H1 (cell line): ENCODE measurements at regions not wholly inside any gene's neighbourhood (a gene's known extent, or its start where the extent isn't known, plus 50 kb on each side); places are given as distances from the start of the nearest gene placed in this dataset.

Experiments
- CTCF ChIA-PET: fragments of 300-600 bp; sonication (Branson Sonifier 250); formaldehyde crosslinking; loops from one replicate; lab custom pipeline; 2021; ENCODE audit not compliant: partially characterized antibody; lab: Charles Lee
- POLR2A ChIA-PET: fragments of 300-600 bp; sonication (Branson Sonifier 250); formaldehyde crosslinking; loops from one replicate; lab custom pipeline; 2021; ENCODE audit warnings: inconsistent platforms; ENCODE audit not compliant: partially characterized antibody; lab: Charles Lee
- DNase-seq, 2 experiments: peaks; one replicate each; pipeline versions ENCODE4 v3.0.0 to v3.0.0-alpha.2; 2010 to 2022; ENCODE audit warnings: low spot score in 2 of 2, low read depth in 1 of 2, mixed read lengths in 1 of 2
- FAIRE-seq: peaks from 2 replicates; lab custom pipeline; 2011; peaks lifted over from hg19 to GRCh38; lab: Jason Lieb, UNC
- H2AFZ ChIP-seq: 2 replicates; pipeline ENCODE4 v1.8.1; 2012; ENCODE audit warnings: low read length, inconsistent platforms
- H2AK5ac ChIP-seq: 2 replicates; pipeline ENCODE4 v1.6.1; 2013; ENCODE audit warnings: low read depth, low read length
- H2BK120ac ChIP-seq: replicated peaks from 2 replicates; pipeline ENCODE3; 2013; ENCODE audit warnings: low read depth, low read length, inconsistent platforms
- H2BK12ac ChIP-seq: 2 replicates; pipeline ENCODE4 v1.6.1; 2013; ENCODE audit warnings: low read depth, low read length
- H2BK15ac ChIP-seq: 2 replicates; pipeline ENCODE4 v1.6.1; 2013; ENCODE audit warnings: low read length
- H2BK20ac ChIP-seq: 2 replicates; pipeline ENCODE4 v1.6.1; 2013; ENCODE audit warnings: low read length
- H2BK5ac ChIP-seq: 2 replicates; pipeline ENCODE4 v1.6.1; 2013; ENCODE audit warnings: low read depth, low read length
- H3K14ac ChIP-seq: 2 replicates; pipeline ENCODE4 v1.6.1; 2013; ENCODE audit warnings: inconsistent platforms; ENCODE audit not compliant: insufficient read length
- H3K18ac ChIP-seq: 2 replicates; pipeline ENCODE4 v1.6.1; 2013; ENCODE audit warnings: low read length; ENCODE audit errors: extremely low read depth
- H3K23ac ChIP-seq: 2 replicates; pipeline ENCODE4 v1.6.1; 2013; ENCODE audit warnings: inconsistent platforms; ENCODE audit not compliant: insufficient read length
- H3K23me2 ChIP-seq: 2 replicates; pipeline ENCODE4 v1.6.1; 2013; ENCODE audit warnings: low read depth, low read length
- H3K27ac ChIP-seq: 2 replicates; pipeline ENCODE4 v1.6.1; 2011; ENCODE audit warnings: low read depth, low read length, inconsistent platforms
- H3K27me3 ChIP-seq, 4 experiments: replicated peaks in 1 of 4; 1 replicate in 1 of 4; 2 replicates in 3 of 4; pipeline versions ENCODE4 v1.6.1 to v1.8.1; 2011 to 2013; ENCODE audit warnings: low read length in 3 of 4, mild to moderate bottlenecking in 3 of 4, inconsistent platforms in 2 of 4, mixed read lengths in 2 of 4, moderate library complexity in 1 of 4; ENCODE audit not compliant: control insufficient read depth in 3 of 4, insufficient read depth in 3 of 4; ENCODE audit errors: extremely low read depth in 1 of 4
- H3K36me3 ChIP-seq, 4 experiments: 2 replicates each; pipeline versions ENCODE4 v1.6.1 to v1.8.1; 2011 to 2013; ENCODE audit warnings: mild to moderate bottlenecking in 4 of 4, low read length in 3 of 4, moderate library complexity in 2 of 4, control low read depth in 1 of 4, inconsistent platforms in 1 of 4; ENCODE audit not compliant: insufficient read depth in 4 of 4, control insufficient read depth in 2 of 4
- H3K4ac ChIP-seq: replicated peaks from 2 replicates; pipeline ENCODE3; 2013; ENCODE audit warnings: low read length, low read depth, mixed read lengths, inconsistent platforms; ENCODE audit not compliant: insufficient read length
- H3K4me1 ChIP-seq, 4 experiments: replicated peaks in 1 of 4; 1 replicate in 1 of 4; 2 replicates in 3 of 4; pipeline versions ENCODE4 v1.6.1 to v1.8.1; 2011 to 2013; ENCODE audit warnings: low read length in 3 of 4, inconsistent platforms in 2 of 4, mixed read lengths in 1 of 4; ENCODE audit not compliant: insufficient read depth in 4 of 4, control insufficient read depth in 3 of 4
- H3K4me2 ChIP-seq, 2 experiments: 2 replicates each; pipeline versions ENCODE4 v1.6.1 to v1.8.1; 2011 to 2013; ENCODE audit warnings: low read depth in 2 of 2, low read length in 2 of 2, control low read depth in 1 of 2, inconsistent platforms in 1 of 2, mild to moderate bottlenecking in 1 of 2; ENCODE audit not compliant: insufficient read depth in 1 of 2
- H3K4me3 ChIP-seq, 4 experiments: fragments of 200-600, 300-600 bp in 1 of 4; sonication (generic), shearing (Covaris generic), sonication (Bioruptor Twin) in 1 of 4; 2 replicates each; pipeline versions ENCODE4 v1.5.1 to v1.8.1; 2011 to 2016; ENCODE audit warnings: low read length in 4 of 4, low read depth in 3 of 4, control low read depth in 2 of 4, inconsistent platforms in 2 of 4, mild to moderate bottlenecking in 2 of 4, mixed read lengths in 1 of 4, moderate library complexity in 1 of 4; ENCODE audit not compliant: insufficient read depth in 2 of 4; ENCODE audit errors: extremely low read depth in 1 of 4
- H3K56ac ChIP-seq: replicated peaks from 2 replicates; pipeline ENCODE3; 2013; ENCODE audit warnings: low read depth, mild to moderate bottlenecking, mixed read lengths, low read length, inconsistent platforms; ENCODE audit not compliant: insufficient read length
- H3K79me1 ChIP-seq: 2 replicates; pipeline ENCODE4 v1.6.1; 2013; ENCODE audit warnings: low read depth, low read length, control low read depth
- H3K79me2 ChIP-seq, 2 experiments: 2 replicates each; pipeline versions ENCODE4 v1.6.1 to v1.8.1; 2012 to 2013; ENCODE audit warnings: low read length in 2 of 2, mild to moderate bottlenecking in 2 of 2, inconsistent platforms in 1 of 2; ENCODE audit not compliant: insufficient read depth in 2 of 2, control insufficient read depth in 1 of 2
- H3K9ac ChIP-seq, 4 experiments: replicated peaks in 1 of 4; 1 replicate in 1 of 4; 2 replicates in 3 of 4; pipeline versions ENCODE4 v1.6.1 to v1.8.1; 2011 to 2013; ENCODE audit warnings: low read depth in 3 of 4, low read length in 3 of 4, control low read depth in 2 of 4, mild to moderate bottlenecking in 2 of 4, moderate library complexity in 2 of 4, inconsistent platforms in 1 of 4; ENCODE audit errors: extremely low read depth in 1 of 4
- H3K9me3 ChIP-seq, 2 experiments: 2 replicates each; pipeline versions ENCODE4 v1.6.1 to v1.8.1; 2012 to 2013; ENCODE audit warnings: mild to moderate bottlenecking in 2 of 2, moderate library complexity in 2 of 2, control low read depth in 1 of 2, inconsistent platforms in 1 of 2, low read depth in 1 of 2, low read length in 1 of 2, mixed read lengths in 1 of 2; ENCODE audit not compliant: insufficient read depth in 2 of 2
- H4K20me1 ChIP-seq, 2 experiments: replicated peaks in 1 of 2; 2 replicates each; pipeline versions ENCODE3 to v1.8.1; 2011 to 2013; ENCODE audit warnings: inconsistent platforms in 2 of 2, low read length in 2 of 2, mild to moderate bottlenecking in 1 of 2; ENCODE audit not compliant: insufficient read depth in 2 of 2, control insufficient read depth in 1 of 2
- H4K5ac ChIP-seq: 2 replicates; pipeline ENCODE4 v1.6.1; 2013; ENCODE audit warnings: low read length, low read depth, mixed read lengths, inconsistent platforms; ENCODE audit not compliant: insufficient read length
- H4K8ac ChIP-seq: 2 replicates; pipeline ENCODE4 v1.8.0; 2013; ENCODE audit warnings: mild to moderate bottlenecking, moderate library complexity, low read length, inconsistent platforms; ENCODE audit not compliant: insufficient read depth; ENCODE audit errors: extremely low read depth
- H4K91ac ChIP-seq: replicated peaks from 2 replicates; pipeline ENCODE3; 2013; ENCODE audit warnings: low read length, mixed read lengths, inconsistent platforms; ENCODE audit not compliant: insufficient read length
- GTF2F1 ChIP-seq: IDR thresholded peaks from 2 replicates; pipeline ENCODE4 v1.6.1; 2012; ENCODE audit warnings: low read depth, low read length, improper control_type of control experiment, borderline replicate concordance
- RAD21 ChIP-seq, 2 experiments: IDR thresholded peaks in 1 of 2; conservative IDR thresholded peaks in 1 of 2; 2 replicates each; pipeline ENCODE4 v1.6.1; 2011; ENCODE audit warnings: low read depth in 2 of 2, low read length in 2 of 2, improper control_type of control experiment in 1 of 2, inconsistent platforms in 1 of 2, mild to moderate bottlenecking in 1 of 2, moderate library complexity in 1 of 2
- SAP30 ChIP-seq: fragments of 300-600 bp; sonication (generic); IDR thresholded peaks from 2 replicates; pipeline ENCODE4 v1.7.1; 2012; ENCODE audit warnings: low read length, moderate library complexity, mild to moderate bottlenecking, inconsistent platforms; ENCODE audit not compliant: insufficient read depth, insufficient replicate concordance
- SUZ12 ChIP-seq: fragments of 200-600 bp; sonication (generic); IDR thresholded peaks from 2 replicates; pipeline ENCODE4 v1.6.1; 2012; ENCODE audit warnings: mild to moderate bottlenecking, inconsistent platforms, low read length, moderate library complexity, mixed read lengths
- TAF1 ChIP-seq: IDR thresholded peaks from 2 replicates; pipeline ENCODE4 v1.6.1; 2011; ENCODE audit warnings: mild to moderate bottlenecking, low read depth, low read length
- WGBS, 2 experiments: shearing (Covaris generic) in 1 of 2; methylation state at CpG; one replicate each; pipeline versions ENCODE4 v1.1.6 to v1.1.7; 2013 to 2015; ENCODE audit warnings: low lambda C conversion rate in 2 of 2, mixed read lengths in 2 of 2, inconsistent platforms in 1 of 2, low coverage in 1 of 2, missing lambda C conversion rate in 1 of 2; ENCODE audit not compliant: insufficient replicate concordance in 2 of 2, insufficient coverage in 1 of 2, insufficient read length in 1 of 2; ENCODE audit errors: extremely low coverage in 1 of 2, missing lambda C conversion rate in 1 of 2; 5-methylcytosine and 5-hydroxymethylcytosine counted together

DNA sequence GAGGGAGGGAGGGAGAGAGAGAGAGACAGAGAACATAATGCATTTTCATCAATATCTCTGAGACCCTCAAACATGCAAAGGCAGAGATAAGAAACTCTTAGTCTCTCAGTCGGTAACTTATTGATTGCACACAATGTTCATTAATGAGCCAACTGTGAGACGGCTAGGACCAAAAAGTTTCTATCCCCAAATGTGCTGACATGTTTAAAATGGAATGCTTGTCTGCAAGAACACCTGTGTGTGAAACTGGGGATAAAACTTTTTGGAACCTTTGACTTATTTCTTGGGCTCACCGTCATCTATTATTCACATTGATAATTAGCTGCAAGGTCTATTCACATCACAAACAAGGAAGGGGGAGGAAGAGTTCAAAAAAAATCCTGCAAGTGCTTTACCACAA is 477.9 kb downstream of the STIM2 start:
- no peak for TF ChIP-seq SUZ12
- TF ChIP-seq TAF1, result no peak
- no peak for TF ChIP-seq RAD21 (IDR thresholded peaks at IDR 0.05 in 1 of 2, conservative IDR thresholded peaks at IDR 0.05 in 1 of 2; ENCODE audit: low read depth in 2 of 2, low read length in 2 of 2)
- TF ChIP-seq GTF2F1, result no peak
- no peak for TF ChIP-seq SAP30
- FAIRE-seq (no peak), DNase-seq (no peak)
- Histone ChIP-seq H3K56ac (no peak overlapping the region), H2BK20ac (no peak overlapping the region), H3K4me3 (no peak overlapping the region), H3K27ac (no peak overlapping the region), H2BK12ac (no peak overlapping the region), H2AK5ac (no peak overlapping the region), H2BK15ac (no peak overlapping the region), H2BK5ac (no peak overlapping the region), H3K4ac (no peak overlapping the region), H3K79me1 (no peaks in the 10 kb centered on the region), H3K36me3 (no peaks in the 10 kb centered on the region), H4K5ac (no peak overlapping the region), H2BK120ac (no peak overlapping the region), H4K8ac (no peak overlapping the region), H3K14ac (no peak overlapping the region), H3K23me2 (no peaks in the 10 kb centered on the region), H3K9me3 (no peaks in the 10 kb centered on the region), H3K79me2 (no peaks in the 10 kb centered on the region), H3K4me2 (no peak overlapping the region), H3K23ac (no peak overlapping the region), H3K9ac (no peak overlapping the region), H3K18ac (no peak overlapping the region), H4K91ac (no peak overlapping the region), H4K20me1 (no peaks in the 10 kb centered on the region), H2AFZ (no peak overlapping the region), H3K27me3 (no peaks in the 10 kb centered on the region), H3K4me1 (no peaks in the 10 kb centered on the region)
- 94% methylated on average over 3 of the region's 3 CpGs; no CpG with 5 or more reads in 1 of the 2 experiments for WGBS, 2 experiments
- CTCF ChIA-PET, result interaction anchor here (0.8 to 1.5 kb wide), 2 partner anchors 291 to 346 kb away, joined by 3 read pairs; no protein-coding TSS in a partner anchor
- POLR2A ChIA-PET, result no interaction called here
